ENCODE measurements at regions not wholly inside any gene's neighbourhood (a gene's known extent, or its start where the extent isn't known, plus 50 kb on each side); places are given as distances from the start of the nearest gene placed in this dataset.
"Not testable (repeated sequence)": the region's sequence is repeated elsewhere in the genome, so short reads cannot be mapped to it uniquely, and the experiment has no call there.

DNA sequence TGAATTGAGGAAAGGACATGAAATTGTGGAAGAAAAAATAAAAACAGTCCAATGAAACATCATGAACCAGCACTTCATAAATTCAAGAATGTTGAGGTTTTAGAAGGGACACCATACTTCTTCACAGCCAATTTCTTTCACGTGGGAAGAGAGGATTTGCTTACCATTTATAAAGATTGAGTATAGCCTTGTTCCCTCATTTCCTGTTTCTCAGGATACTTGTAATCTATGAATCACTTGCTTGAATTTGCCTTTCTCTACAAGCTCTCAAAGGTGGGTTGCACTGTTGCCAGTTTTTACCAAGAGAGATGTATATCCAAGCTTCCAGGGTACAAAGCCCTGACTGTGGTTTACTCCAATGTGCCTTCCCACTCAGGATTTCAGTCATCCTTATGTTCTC, 116.1 kb downstream of the DUSP6 start:
- Mint-ChIP-seq H3K4me3 (no peak overlapping the region), H3K36me3 (ENCODE audit: low read depth) (peaks cover 39% of the 10 kb centered on the region), H3K4me1 (peaks cover 87% of the 10 kb centered on the region), H3K9me3 (peaks cover 35% of the 10 kb centered on the region), H3K27me3 (no peaks in the 10 kb centered on the region), H3K27ac (peak overlapping the region; percentile 85)
- DNase-seq: no peak
- ChIA-PET CTCF (interaction anchor here (1.2 to 2.5 kb wide), 4 partner anchors 8 to 17 kb away, joined by 5 to 7 read pairs (median 5); no protein-coding TSS in a partner anchor), POLR2A (interaction anchor here (1.4 kb wide), 1 partner anchor 116 kb away, joined by 4 read pairs; the partner anchor contains the start of gene DUSP6)

- Mint-ChIP-seq H3K9me3 (peaks cover 28% of the 10 kb centered on the region), H3K4me3 (peak overlapping the region; percentile 53), H3K36me3 (ENCODE audit: low read depth) (peaks cover 35% of the 10 kb centered on the region), H3K4me1 (peaks cover 87% of the 10 kb centered on the region), H3K27ac (peak overlapping the region; percentile 85), H3K27me3 (no peaks in the 10 kb centered on the region)
- ChIA-PET CTCF (interaction anchor here (1.2 to 2.5 kb wide), 5 partner anchors 8 to 17 kb away, joined by 5 to 7 read pairs (median 5); no protein-coding TSS in a partner anchor), POLR2A (interaction anchor here (0.5 to 1.4 kb wide), 2 partner anchors 10 to 117 kb away, joined by 3 to 4 read pairs; partner anchors contain the start of gene DUSP6)
- peak; percentile 26 for DNase-seq
Observed at GRCh38 chr12:89235189-89235993, 116.9 kb downstream of the DUSP6 start.

- Mint-ChIP-seq H3K4me1 (peaks cover 81% of the 10 kb centered on the region), H3K9me3 (peaks cover 24% of the 10 kb centered on the region), H3K27me3 (no peaks in the 10 kb centered on the region), H3K27ac (peak overlapping the region; percentile 85), H3K36me3 (ENCODE audit: low read depth) (peaks cover 32% of the 10 kb centered on the region), H3K4me3 (no peak overlapping the region)
- DNase-seq: no peak
- POLR2A ChIA-PET: interaction anchor here (0.5 to 1.4 kb wide), 2 partner anchors 9 to 118 kb away, joined by 3 to 4 read pairs; partner anchors contain the start of gene DUSP6
- CTCF ChIA-PET: interaction anchor here (0.9 to 2.5 kb wide), 3 partner anchors 9 to 41 kb away, joined by 3 to 7 read pairs (median 5); no protein-coding TSS in a partner anchor
Observed at GRCh38 chr12:89234324-89235114, 117.8 kb downstream of the DUSP6 start.

DNA sequence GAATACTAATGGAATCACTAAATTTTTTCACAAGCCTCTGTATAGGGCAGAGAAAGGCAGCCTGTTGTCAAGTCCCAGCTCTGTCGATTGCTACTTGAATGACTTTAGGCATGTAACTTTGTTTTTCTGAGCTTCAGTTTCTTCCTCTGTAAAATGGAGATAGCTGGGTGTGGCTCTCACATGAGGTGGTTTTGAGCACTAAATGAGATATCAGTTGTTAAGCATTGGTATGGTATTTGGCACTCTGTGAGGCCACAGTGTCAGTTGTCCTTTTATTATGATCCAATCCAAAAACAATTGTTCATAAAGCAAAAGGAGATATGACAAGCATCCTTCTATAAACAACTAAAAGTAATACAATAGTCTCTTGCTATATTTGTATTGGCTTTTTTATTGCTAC, 120.6 kb downstream of the DUSP6 start:
- no peaks in the 10 kb centered on the region for H3K27me3 Mint-ChIP-seq
- H3K4me1 Mint-ChIP-seq: peaks cover 74% of the 10 kb centered on the region
- H3K9me3 Mint-ChIP-seq: peaks cover 15% of the 10 kb centered on the region

DNA sequence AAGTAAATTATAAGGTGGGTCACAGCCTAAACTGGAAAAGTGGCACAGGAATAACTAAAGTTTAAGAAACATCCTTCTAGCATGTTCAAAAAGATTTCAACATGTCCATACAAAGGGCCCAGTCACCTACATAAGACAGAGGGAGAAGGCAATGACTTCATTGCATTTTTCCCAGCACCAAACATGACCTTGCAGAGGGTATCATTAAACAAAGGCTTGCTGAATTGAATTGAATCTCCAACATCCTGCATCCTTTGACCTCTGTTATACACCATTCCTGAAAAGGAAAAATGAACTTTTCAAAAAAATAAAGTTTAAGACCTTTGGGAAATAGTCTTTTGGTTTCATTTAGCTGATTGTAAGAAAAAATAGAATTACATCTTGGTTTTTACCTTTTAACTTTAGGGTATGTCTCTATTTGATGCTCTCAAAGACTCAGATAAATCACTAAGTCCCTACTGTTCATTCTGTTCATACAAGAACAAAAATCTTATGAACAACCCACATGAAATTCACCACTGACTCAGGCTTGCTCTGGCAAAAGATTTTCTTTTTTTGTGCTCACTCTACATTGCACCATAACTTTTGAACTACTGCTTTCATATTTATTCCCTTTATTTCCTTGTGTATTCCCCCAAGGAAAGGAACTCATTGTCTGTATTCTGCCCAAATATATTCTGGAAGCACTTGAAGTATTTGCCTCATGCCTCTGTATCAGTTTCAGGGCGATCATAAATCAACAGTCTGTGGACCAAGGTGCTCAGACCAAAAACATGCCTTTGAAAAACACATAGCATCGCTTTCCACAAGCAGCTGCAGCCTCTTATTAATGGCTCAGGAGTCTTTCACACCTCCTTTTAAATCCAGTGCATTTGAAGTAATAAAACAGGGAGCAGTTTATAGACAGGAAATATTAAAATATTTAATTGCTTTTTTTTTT, 121.7 kb downstream of the DUSP6 start:
- ChIA-PET POLR2A (no interaction called here), CTCF (interaction anchor here (1.1 to 1.6 kb wide), 2 partner anchors 15 to 70 kb away, joined by 3 to 4 read pairs; no protein-coding TSS in a partner anchor)
- Mint-ChIP-seq H3K4me3 (no peak overlapping the region), H3K27me3 (no peaks in the 10 kb centered on the region), H3K27ac (no peak overlapping the region), H3K9me3 (peaks cover 16% of the 10 kb centered on the region), H3K4me1 (peaks cover 71% of the 10 kb centered on the region), H3K36me3 (ENCODE audit: low read depth) (peaks cover 27% of the 10 kb centered on the region)
- DNase-seq: no peak

More for the DNA sequence above, 120.6 kb downstream of the DUSP6 start:
- no peak for DNase-seq
- ChIA-PET CTCF (interaction anchor here (1.0 to 1.6 kb wide), 3 partner anchors 12 to 71 kb away, joined by 3 to 4 read pairs (median 3); no protein-coding TSS in a partner anchor), POLR2A (no interaction called here)
- H3K4me3 Mint-ChIP-seq: no peak overlapping the region
- peaks cover 29% of the 10 kb centered on the region for H3K36me3 Mint-ChIP-seq (ENCODE audit: low read depth)
- H3K27ac Mint-ChIP-seq: peak overlapping the region; percentile 0

DNA sequence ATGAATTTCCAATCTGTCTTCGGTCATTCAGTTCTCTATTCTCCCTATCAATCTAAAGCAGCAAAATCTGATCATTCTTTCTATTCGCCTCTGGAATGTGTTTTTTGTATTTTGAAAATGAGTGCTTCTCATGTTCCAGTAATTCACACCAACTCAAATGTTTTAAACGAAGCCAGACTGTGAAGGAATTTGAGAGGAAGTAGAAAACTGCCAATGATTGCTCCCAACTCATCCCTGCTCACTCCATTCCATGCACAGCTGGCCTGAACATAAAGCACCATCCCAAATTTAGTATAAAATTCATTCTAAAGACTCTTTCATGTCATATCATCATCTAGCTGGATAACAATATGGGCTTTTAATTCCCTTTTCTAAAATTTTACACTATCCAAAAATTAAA, 123.8 kb downstream of the DUSP6 start:
- POLR2A ChIA-PET: no interaction called here
- Mint-ChIP-seq H3K4me3 (no peak overlapping the region), H3K27ac (no peak overlapping the region), H3K9me3 (peaks cover 19% of the 10 kb centered on the region), H3K4me1 (peaks cover 75% of the 10 kb centered on the region), H3K36me3 (ENCODE audit: low read depth) (peaks cover 31% of the 10 kb centered on the region), H3K27me3 (no peaks in the 10 kb centered on the region)
- CTCF ChIA-PET: interaction anchor here (0.5 to 3.7 kb wide), 5 partner anchors 16 to 1166 kb away, joined by 3 to 24 read pairs (median 3); no protein-coding TSS in a partner anchor
- no peak for DNase-seq

GRCh38 chr12:89227774-89228173, 124.5 kb downstream of the DUSP6 start:
- H3K27ac Mint-ChIP-seq: peak overlapping the region; percentile 67
- peaks cover 17% of the 10 kb centered on the region for H3K9me3 Mint-ChIP-seq
- H3K36me3 Mint-ChIP-seq (ENCODE audit: low read depth): peaks cover 30% of the 10 kb centered on the region
- no peaks in the 10 kb centered on the region for H3K27me3 Mint-ChIP-seq
- H3K4me3 Mint-ChIP-seq: no peak overlapping the region
- POLR2A ChIA-PET: no interaction called here
- peaks cover 73% of the 10 kb centered on the region for H3K4me1 Mint-ChIP-seq
- CTCF ChIA-PET: interaction anchor here (1.8 to 3.7 kb wide), 2 partner anchors 10 to 16 kb away, joined by 5 to 24 read pairs; no protein-coding TSS in a partner anchor
- DNase-seq: no peak

DNA sequence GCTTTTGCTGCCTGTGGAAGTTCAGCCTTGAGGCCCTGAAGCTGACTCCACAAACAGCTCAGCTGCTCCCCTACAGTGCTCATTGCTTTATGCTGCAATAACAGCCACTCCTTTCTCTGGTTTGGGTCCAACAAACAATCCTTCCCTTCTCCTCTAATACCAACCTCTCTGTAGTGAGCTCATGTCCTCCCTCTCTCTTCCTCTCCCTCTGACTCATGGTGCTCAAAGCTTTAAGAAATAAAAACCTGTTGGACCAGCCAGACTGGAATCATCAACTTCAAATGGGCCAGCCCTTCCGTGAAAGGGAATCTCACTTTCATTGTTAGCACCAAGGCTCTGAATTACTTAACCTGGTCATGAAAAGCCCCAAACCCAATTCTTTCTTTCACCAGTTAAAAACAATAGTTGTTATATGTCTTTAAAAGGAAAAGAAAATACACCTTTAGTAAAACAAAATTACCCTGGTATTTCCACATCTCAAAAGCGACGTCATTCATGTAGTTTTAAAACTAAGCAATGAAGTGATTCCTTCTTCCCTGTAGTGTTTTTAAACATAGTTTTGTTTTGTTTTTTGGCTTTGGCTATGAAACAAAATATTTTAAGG, 126.4 kb downstream of the DUSP6 start:
- Mint-ChIP-seq H3K27ac (peak overlapping the region; percentile 91), H3K36me3 (ENCODE audit: low read depth) (peaks cover 24% of the 10 kb centered on the region)

GRCh38 chr12:89225401-89225800, 126.9 kb downstream of the DUSP6 start:
- peaks cover 20% of the 10 kb centered on the region for H3K9me3 Mint-ChIP-seq
- CTCF ChIA-PET: interaction anchor here (0.6 to 1.3 kb wide), 12 partner anchors 9 to 206 kb away, joined by 3 to 7 read pairs (median 3); partner anchors contain the start of gene DUSP6
- no peaks in the 10 kb centered on the region for H3K27me3 Mint-ChIP-seq
- POLR2A ChIA-PET: interaction anchor here (0.6 to 1.5 kb wide), 7 partner anchors 10 to 127 kb away, joined by 3 to 11 read pairs (median 5); partner anchors contain the start of gene DUSP6
- H3K4me3 Mint-ChIP-seq: peak overlapping the region; percentile 1
- H3K36me3 Mint-ChIP-seq (ENCODE audit: low read depth): peaks cover 26% of the 10 kb centered on the region
- peak overlapping the region; percentile 91 for H3K27ac Mint-ChIP-seq
- DNase-seq: peak; percentile 81
- peaks cover 64% of the 10 kb centered on the region for H3K4me1 Mint-ChIP-seq

More for the DNA sequence above, 126.4 kb downstream of the DUSP6 start:
- POLR2A ChIA-PET: interaction anchor here (0.6 to 1.5 kb wide), 6 partner anchors 9 to 126 kb away, joined by 3 to 11 read pairs (median 6); partner anchors contain the start of gene DUSP6
- Mint-ChIP-seq H3K4me1 (peaks cover 67% of the 10 kb centered on the region), H3K4me3 (no peak overlapping the region), H3K27me3 (no peaks in the 10 kb centered on the region), H3K9me3 (peaks cover 16% of the 10 kb centered on the region)
- CTCF ChIA-PET: interaction anchor here (0.6 to 1.3 kb wide), 11 partner anchors 9 to 187 kb away, joined by 3 to 7 read pairs (median 3); partner anchors contain the start of gene DUSP6
- no peak for DNase-seq

- POLR2A ChIA-PET, H3K4me3 Mint-ChIP-seq, DNase-seq: not testable (repeated sequence)
Observed at GRCh38 chr12:89222580-89222979, 129.7 kb downstream of the DUSP6 start.

GRCh38 chr12:89217472-89217871, 134.8 kb downstream of the DUSP6 start:
- peaks cover 5% of the 10 kb centered on the region for H3K36me3 Mint-ChIP-seq (ENCODE audit: low read depth)
- POLR2A ChIA-PET: no interaction called here
- no peaks in the 10 kb centered on the region for H3K27me3 Mint-ChIP-seq
- peaks cover 11% of the 10 kb centered on the region for H3K9me3 Mint-ChIP-seq
- H3K4me3 Mint-ChIP-seq: no peak overlapping the region
- H3K4me1 Mint-ChIP-seq: peaks cover 12% of the 10 kb centered on the region
- CTCF ChIA-PET: interaction anchor here (0.9 to 1.4 kb wide), 2 partner anchors 8 kb away, joined by 3 to 5 read pairs; no protein-coding TSS in a partner anchor
- H3K27ac Mint-ChIP-seq: no peak overlapping the region
- DNase-seq: no peak

More at GRCh38 chr12:89222580-89222979, 129.7 kb downstream of the DUSP6 start:
- CTCF ChIA-PET: interaction anchor here (0.9 to 1.6 kb wide), 5 partner anchors 14 to 248 kb away, joined by 3 to 5 read pairs (median 3); no protein-coding TSS in a partner anchor
- Mint-ChIP-seq H3K9me3 (peaks cover 25% of the 10 kb centered on the region), H3K4me1 (peaks cover 51% of the 10 kb centered on the region), H3K36me3 (ENCODE audit: low read depth) (peaks cover 18% of the 10 kb centered on the region)
- H3K27me3 Mint-ChIP-seq, H3K27ac Mint-ChIP-seq: not testable (repeated sequence)
